Body of pancreas (tissue), 4 donors: ENCODE measurements at regions not wholly inside any gene's neighbourhood (a gene's known extent, or its start where the extent isn't known, plus 50 kb on each side); places are given as distances from the start of the nearest gene placed in this dataset.
"Not testable (repeated sequence)": the region's sequence is repeated elsewhere in the genome, so short reads cannot be mapped to it uniquely, and the experiment has no call there.

Experiments used
- ATAC-seq: fragments of 150-250 bp; one replicate; pipeline ENCODE4 v1.9.1; 2016
- DNase-seq, 4 donors: peaks; one replicate each; pipeline ENCODE4 v3.0.0-alpha.2; 2019
- H3K27ac ChIP-seq, 4 donors: fragments of 200-600 bp; sonication (generic); 1 replicate in 3 of 4; 2 replicates in 1 of 4; pipeline versions ENCODE4 v1.5.1 to v1.6.1; 2016 to 2019; ENCODE audit warnings: mild to moderate bottlenecking in 1 of 4, mixed read lengths in 1 of 4, moderate library complexity in 1 of 4
- H3K27me3 ChIP-seq, 2 donors: fragments of 200-600 bp; sonication (generic); one replicate each; pipeline ENCODE4 v1.6.0; 2016; ENCODE audit warnings: mild to moderate bottlenecking in 1 of 2
- H3K36me3 ChIP-seq, 2 donors: fragments of 200-600 bp; sonication (generic); replicated peaks in 1 of 2; 2 replicates each; pipeline ENCODE4 v1.5.1; 2016; ENCODE audit warnings: low read depth in 2 of 2; ENCODE audit not compliant: insufficient read depth in 1 of 2
- H3K4me1 ChIP-seq: fragments of 200-600 bp; sonication (generic); one replicate; pipeline ENCODE4 v1.6.0; 2016
- H3K4me3 ChIP-seq, 2 donors: fragments of 200-600 bp; sonication (generic); 1 replicate in 1 of 2; 2 replicates in 1 of 2; pipeline ENCODE4 v1.5.1; 2016 to 2019
- H3K9me3 ChIP-seq, 3 donors: fragments of 200-600 bp; sonication (generic); 1 replicate in 2 of 3; 2 replicates in 1 of 3; pipeline ENCODE4 v1.5.1; 2016
- POLR2A ChIP-seq, 3 donors: fragments of 450-650 bp; IDR thresholded peaks; one replicate each; pipeline ENCODE4 v1.6.1; 2016; ENCODE audit warnings: antibody characterized with exemption in 3 of 3, mild to moderate bottlenecking in 2 of 3
- WGBS, 2 donors: methylation state at CpG; one replicate each; pipeline ENCODE4 v1.1.5; 2017; 5-methylcytosine and 5-hydroxymethylcytosine counted together
- intact Hi-C: fragments of 100-400 bp; cut with DNase I; formaldehyde crosslinking; loops from one replicate; pipeline ENCODE4 v1.15.1; 2023

GRCh38 chr2:132315546-132315945 is 101.1 kb upstream of the GPR39 start:
- H3K27ac ChIP-seq, H3K4me1 ChIP-seq, intact Hi-C loops, H3K27me3 ChIP-seq, H3K4me3 ChIP-seq, DNase-seq, ATAC-seq, H3K36me3 ChIP-seq, H3K9me3 ChIP-seq: not testable (repeated sequence)
- WGBS, 2 donors, result 74 to 87% methylated on average over 2 of the region's 2 CpGs

GRCh38 chr2:132317026-132317680 is 99.5 kb upstream of the GPR39 start:
- DNase-seq, H3K4me1 ChIP-seq, H3K4me3 ChIP-seq, ATAC-seq, H3K9me3 ChIP-seq, H3K27ac ChIP-seq, intact Hi-C loops, H3K36me3 ChIP-seq, H3K27me3 ChIP-seq: not testable (repeated sequence)
- 69 to 87% methylated on average over 5 to 6 of the region's 6 CpGs for WGBS, 2 donors

GRCh38 chr2:132318481-132318880 is 98.1 kb upstream of the GPR39 start:
- intact Hi-C loops, ATAC-seq, DNase-seq, H3K4me1 ChIP-seq, H3K27ac ChIP-seq, H3K9me3 ChIP-seq, H3K4me3 ChIP-seq, H3K27me3 ChIP-seq, H3K36me3 ChIP-seq: not testable (repeated sequence)
- WGBS, 2 donors, result 68 to 81% methylated on average over 4 of the region's 4 CpGs

- DNase-seq, ATAC-seq, intact Hi-C loops, H3K27me3 ChIP-seq, H3K4me1 ChIP-seq, H3K36me3 ChIP-seq, H3K9me3 ChIP-seq, H3K27ac ChIP-seq, H3K4me3 ChIP-seq: not testable (repeated sequence)
- WGBS, 2 donors, result 69 to 75% methylated on average over 1 of the region's 1 CpG
Observed at GRCh38 chr2:132324005-132324404, 92.6 kb upstream of the GPR39 start.

GRCh38 chr2:132332345-132333033 is 84.1 kb upstream of the GPR39 start:
- peak in 2 of 4 donors; percentile 5 to 10 for DNase-seq
- H3K36me3 ChIP-seq, intact Hi-C loops, H3K27me3 ChIP-seq, H3K27ac ChIP-seq, H3K4me1 ChIP-seq, H3K9me3 ChIP-seq, H3K4me3 ChIP-seq: not testable (repeated sequence)
- ATAC-seq, result peak; percentile 42
- WGBS, 2 donors, result 58 to 60% methylated on average over 25 to 26 of the region's 28 CpGs

GRCh38 chr2:132337135-132337534 is 79.5 kb upstream of the GPR39 start:
- H3K36me3 ChIP-seq, H3K27me3 ChIP-seq, H3K9me3 ChIP-seq, ATAC-seq, H3K4me1 ChIP-seq, H3K27ac ChIP-seq, H3K4me3 ChIP-seq, DNase-seq, intact Hi-C loops: not testable (repeated sequence)
- WGBS, 2 donors, result 73 to 78% methylated on average over 11 of the region's 13 CpGs

GRCh38 chr2:132337844-132338243 is 78.8 kb upstream of the GPR39 start:
- H3K4me1 ChIP-seq, H3K27ac ChIP-seq, H3K4me3 ChIP-seq, H3K36me3 ChIP-seq, DNase-seq, ATAC-seq, H3K9me3 ChIP-seq, H3K27me3 ChIP-seq, intact Hi-C loops: not testable (repeated sequence)
- 47 to 80% methylated on average over 1 to 2 of the region's 5 CpGs for WGBS, 2 donors

- TF ChIP-seq POLR2A (IDR thresholded peaks at IDR 0.05), result peak in 2 of 3 donors; percentile 77 to 85
- H3K9me3 ChIP-seq, H3K4me1 ChIP-seq, intact Hi-C loops, H3K36me3 ChIP-seq, H3K27me3 ChIP-seq: not testable (repeated sequence)
- Histone ChIP-seq H3K27ac (peak overlapping the region in 3 of 4 donors; percentile 76 to 83 (median 76)), H3K4me3 (peak overlapping the region; percentile 8 to 14)
- WGBS, 2 donors, result 1% methylated on average over 25 to 34 of the region's 34 CpGs
- ATAC-seq (peak; percentile 100), DNase-seq (peak; percentile 88 to 93 (median 88))
Observed at GRCh38 chr2:132347041-132347780, 69.4 kb upstream of the GPR39 start.
